Right hindlimb (tissue), 1 donor: ENCODE measurements at regions not wholly inside any gene's neighbourhood (a gene's known extent, or its start where the extent isn't known, plus 50 kb on each side); places are given as distances from the start of the nearest gene placed in this dataset.

Experiments used
- DNase-seq: peaks from one replicate; pipeline ENCODE4 v3.0.0-alpha.2; 2018

DNA sequence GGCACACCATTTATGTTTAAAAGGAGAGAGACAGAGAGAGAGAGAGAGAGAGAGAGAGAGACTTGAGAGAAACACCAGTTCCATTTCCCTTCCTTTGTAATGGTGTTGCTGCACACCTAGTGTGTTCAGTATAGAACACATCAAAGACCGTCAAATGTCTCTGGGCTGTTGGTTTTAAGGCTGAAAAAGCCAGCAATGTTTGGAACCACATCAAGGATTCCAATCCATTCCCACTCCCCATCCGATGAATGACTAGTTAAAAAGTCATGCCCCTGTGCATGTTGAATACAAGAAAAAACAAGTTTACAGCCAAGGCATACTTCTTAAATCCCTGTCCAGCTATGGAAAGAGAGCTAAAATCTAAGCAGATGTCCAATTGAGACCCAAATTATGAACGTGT lies 83.0 kb upstream of the IFNE start:
- DNase-seq, result no peak

DNA sequence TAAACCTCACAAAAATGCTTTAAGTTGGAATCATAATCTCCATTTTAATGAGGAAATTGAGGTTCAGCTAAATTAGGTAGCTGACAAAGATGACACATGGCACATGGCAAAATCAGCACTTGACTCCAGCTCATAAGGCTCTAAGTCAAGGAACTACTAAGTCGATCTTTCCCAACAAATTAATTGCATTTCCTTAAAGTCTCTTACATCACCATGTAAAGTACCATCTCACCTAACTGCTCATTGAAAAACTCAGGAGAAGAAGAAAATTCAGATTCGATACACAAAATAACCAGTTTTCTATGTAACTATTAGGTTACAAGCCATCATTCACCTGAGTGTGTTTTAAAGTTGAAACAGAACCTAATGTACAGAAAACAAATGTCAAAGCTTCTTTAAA lies 85.8 kb upstream of the IFNE start:
- no peak for DNase-seq

DNA sequence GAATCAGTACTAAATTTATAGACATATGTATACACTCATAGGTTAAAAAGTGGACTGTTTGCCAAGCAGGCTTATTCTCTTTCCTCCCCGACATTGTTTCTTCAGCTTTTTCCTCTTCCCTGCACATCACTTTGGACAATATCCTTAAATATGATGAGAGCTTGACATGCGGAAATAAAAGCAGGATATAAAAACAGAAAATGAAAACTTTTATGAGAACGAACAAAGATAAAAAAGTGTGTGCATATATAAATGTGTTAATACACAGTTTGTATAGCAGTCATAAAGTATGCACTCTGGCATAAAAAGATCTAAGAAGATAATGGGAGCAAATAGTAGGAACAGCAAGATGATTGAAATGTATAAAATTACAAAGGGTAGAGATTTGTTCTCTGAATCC lies 86.4 kb upstream of the IFNE start:
- DNase-seq, result no peak

GRCh38 chr9:21569721-21570120 lies 87.6 kb upstream of the IFNE start:
- DNase-seq, result no peak

- no peak for DNase-seq
Observed at GRCh38 chr9:21570643-21571275, 88.6 kb upstream of the IFNE start.

GRCh38 chr9:21574261-21574660 lies 92.1 kb upstream of the IFNE start:
- DNase-seq, result no peak

DNA sequence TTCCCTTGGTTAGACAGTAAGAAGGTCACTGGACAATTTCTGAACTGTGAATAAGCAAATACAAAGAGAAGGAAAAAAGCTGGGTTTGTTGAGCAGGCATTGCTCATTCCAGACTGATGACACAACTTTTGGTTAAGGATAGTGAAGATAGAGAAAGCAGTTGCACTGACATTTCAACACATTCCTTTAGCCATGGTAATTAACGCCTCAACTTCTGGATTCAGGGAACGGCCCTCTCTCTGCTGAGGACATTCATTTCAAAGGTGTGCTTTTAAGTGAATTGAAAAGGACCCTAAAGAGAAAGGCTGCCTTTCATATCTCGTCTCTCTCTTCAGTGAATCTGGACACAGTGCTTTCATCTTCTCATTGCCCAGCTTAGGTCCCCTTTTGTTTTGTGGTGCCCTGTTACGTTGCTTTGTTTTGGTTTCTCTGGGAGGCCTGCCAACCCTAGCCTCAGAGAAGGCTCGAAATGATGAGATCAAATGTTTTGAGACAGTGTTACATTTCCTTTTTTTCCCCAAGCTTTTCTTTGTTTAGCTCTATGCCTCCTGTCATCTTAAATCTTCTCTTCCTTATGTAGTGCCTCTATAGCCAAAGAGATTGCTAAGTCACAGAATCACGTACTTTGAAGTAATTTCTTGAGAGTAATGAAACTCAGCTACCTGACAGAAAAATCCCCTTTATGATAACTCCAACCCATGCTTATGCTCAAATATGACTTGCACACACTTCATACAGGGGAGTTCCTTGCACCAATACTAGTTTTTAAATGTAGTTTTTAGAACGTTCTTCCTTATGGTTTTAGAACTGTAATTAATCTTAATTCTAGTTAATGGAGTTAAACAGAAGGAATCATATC lies 94.4 kb upstream of the IFNE start:
- peak; percentile 29 for DNase-seq

DNA sequence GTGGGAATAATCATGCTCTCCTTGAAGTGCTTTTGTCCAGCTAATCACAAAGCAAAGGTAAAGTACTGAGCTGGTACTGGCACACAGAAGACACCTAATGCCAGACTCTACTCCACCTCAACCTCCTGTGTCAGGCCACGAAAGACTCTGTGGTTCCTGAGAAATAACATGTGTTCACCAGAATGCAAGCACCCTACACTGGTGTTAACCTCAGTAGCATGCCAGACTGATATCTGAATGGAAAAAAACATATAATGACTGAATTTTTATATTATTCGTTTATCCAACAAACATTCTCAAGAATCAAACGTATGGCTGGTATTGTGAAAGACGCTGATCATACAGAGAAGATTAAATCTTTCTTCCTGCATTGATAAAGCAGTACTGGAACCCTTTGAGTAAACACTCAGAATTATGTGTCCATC lies 97.1 kb upstream of the IFNE start:
- no peak for DNase-seq

DNA sequence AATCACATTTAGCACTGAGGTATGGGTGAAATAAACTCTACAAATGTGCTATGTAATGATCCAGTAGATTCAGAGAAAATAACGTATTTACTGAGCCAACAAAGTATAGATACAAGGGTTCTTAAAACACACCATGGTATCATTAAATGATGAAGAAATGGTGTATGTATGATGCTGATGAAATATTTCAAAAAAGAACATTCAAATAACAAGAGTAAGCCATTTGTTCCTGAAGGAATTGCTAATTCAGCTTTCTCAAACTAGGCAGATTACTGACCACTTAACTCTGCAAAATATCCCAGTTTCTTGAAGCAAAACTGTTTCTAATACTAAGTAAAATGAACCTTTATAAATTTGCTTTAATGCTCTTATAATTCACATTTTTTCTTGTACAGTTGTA lies 97.6 kb upstream of the IFNE start:
- no peak for DNase-seq

- no peak for DNase-seq
Observed at GRCh38 chr9:21580636-21581378, 98.7 kb upstream of the IFNE start.

DNA sequence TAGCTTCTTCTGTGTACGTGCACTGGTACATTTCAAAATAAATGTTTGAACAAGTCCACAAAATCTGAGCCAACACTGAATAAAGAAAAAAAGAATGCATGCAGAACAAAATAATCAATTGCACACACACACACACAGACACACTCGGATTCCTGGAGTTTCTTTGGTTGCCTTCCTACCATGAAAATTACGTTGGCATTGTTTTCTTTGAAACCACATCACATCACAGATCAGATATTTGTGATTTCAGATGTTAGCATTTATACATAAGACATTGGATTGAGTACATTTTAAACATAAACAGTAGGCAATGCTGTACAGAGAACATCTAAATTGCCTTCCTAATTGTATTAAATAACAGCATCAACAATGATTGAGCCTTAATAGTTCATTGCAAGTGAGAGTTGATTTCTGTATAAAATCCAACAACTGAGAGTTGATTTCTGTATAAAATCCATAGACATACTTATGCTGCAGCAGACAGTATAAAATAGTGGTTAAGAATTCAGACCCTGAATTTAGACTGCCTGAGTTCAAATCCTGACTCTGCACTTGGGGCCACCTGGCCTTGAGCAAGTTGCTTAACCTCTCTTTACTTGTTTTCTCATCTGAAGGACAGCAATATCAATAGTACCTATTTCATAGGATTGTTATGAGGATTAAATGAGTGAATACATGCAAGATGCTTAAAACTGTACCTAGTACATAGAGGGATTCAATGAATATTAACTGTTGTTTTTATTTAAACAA lies 101.7 kb upstream of the IFNE start:
- no peak for DNase-seq

DNA sequence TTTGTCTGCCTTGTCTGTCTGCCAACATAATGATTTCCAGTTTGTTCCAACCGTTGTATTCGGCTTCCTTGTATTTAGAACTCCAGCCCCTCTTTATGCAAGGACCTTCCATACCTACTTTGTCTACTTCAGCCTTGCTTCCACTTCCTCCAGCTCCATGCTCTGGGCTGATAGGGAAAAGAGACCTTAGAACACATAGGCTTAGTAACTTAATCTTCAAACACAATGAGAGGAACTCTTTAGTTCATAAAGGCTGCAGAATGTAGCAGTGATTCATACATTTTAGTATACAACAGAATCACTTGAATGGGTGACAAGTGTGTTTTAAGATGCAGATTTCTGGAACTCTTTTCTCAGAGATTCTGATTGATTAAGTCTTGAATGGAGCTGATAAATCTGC lies 102.8 kb upstream of the IFNE start:
- DNase-seq, result no peak

DNA sequence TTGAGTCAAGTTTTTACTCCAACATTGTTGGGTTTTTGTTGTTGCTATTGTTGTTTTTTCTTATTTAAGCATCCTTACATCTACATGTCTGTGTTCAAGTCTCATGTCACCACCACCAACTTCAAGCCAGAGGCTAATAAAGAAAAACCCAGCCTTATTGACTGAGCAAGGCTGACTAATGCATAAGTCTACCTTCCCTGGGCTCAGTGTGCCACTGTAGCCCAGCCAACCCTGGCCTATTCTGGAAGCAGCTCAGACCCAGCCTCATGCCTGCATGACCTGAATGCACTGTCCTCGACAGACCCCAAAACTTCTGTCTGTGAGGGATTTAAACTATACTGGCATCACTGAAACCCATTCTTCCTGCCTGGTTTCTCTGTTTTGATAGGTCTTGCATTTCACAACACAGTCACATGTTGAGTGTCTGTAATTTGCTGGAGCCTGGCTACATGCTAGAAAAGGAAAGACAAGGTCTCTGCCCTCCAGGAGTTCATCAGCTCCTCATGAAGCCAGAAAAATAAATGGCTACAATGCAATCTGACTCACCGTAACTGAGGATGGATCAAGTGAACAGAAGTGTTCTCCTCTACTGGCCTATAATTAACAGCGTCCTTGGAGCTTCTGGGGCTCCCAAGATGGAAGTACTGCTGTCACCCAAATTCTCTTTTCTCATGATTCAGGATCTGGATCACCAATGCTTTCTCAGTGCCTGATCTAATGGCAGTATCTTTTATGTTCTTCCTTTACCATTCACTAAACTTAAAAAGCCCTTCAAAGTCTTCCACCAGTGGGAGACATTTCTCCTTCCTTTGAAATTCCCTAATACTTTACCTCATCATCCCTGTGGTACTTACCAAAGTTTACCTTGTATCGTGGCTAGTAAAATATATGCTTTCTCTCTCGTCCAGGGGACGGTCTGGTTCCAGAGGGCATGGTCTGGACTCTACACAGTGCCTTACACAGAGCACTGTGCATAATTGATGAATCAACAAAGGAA lies 103.9 kb upstream of the IFNE start:
- no peak for DNase-seq

- DNase-seq, result no peak
Observed at GRCh38 chr9:21589344-21590056, 107.4 kb upstream of the IFNE start.

DNA sequence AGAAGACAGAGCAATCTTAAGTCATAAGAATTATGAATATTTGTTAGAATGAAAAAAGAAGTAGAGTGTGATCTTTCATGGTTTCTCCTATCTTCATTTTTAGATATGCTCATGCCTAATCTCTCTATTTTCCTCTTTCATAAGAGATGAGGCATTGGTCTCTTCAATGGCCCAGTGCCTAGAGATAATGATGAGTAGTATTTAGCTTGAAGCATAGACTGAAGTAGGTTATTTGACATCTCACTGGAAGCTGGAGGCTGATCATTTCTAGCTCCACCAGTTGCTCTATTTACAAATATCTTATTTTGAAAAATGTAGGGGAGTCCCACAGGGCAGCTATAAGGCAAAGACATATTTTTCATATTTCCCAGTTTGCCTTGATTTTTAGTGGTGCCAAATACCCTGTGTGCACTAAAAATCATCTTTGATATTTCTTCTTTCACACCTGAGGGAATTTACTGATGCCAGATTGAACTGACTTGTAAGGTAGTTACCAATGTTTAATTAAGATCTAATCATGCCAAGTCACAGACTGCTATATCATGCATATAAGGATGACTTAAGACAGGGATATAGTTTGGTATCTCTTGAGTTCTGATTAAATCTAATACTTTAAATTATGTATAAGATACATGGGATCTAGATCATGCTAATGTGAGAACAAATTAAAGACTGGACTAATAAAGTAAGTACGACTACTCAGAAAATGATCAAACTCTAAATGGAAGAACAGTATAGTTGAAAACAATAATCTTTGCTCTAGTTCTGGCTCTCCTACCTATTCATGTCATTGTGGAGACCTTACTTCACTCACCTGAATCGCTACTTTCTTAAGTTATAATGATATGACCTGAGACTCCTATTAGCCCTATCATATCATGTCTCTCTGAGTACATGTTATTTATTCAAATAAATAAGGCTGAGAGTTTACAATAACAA lies 108.2 kb upstream of the IFNE start:
- DNase-seq, result no peak

- DNase-seq, result no peak
Observed at GRCh38 chr9:21591221-21592062, 109.3 kb upstream of the IFNE start.

- DNase-seq, result no peak
Observed at GRCh38 chr9:21592063-21592338, 109.9 kb upstream of the IFNE start.

DNA sequence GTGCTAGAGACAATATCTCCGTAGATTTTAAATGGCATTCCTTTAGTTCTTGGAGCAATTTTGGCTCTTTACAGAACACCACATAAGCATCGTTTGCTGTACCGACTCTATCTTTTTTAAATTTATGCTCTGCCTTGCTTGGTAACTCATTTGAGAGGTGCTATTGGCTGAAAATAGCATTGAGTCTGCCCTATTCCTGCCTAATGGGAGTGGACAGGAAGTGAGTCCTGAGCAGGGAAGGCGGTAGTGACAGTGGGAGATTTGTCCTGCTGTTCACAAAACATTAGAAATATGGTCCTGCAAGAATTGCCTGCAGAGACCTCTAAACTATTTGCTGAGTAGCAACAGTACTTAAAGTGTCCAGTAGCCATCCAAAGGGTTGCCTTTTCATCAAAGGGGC lies 115.2 kb upstream of the IFNE start:
- no peak for DNase-seq

GRCh38 chr9:21598749-21599148 lies 116.6 kb upstream of the IFNE start:
- DNase-seq, result no peak
